ENCODE measurements at regions not wholly inside any gene's neighbourhood (a gene's known extent, or its start where the extent isn't known, plus 50 kb on each side); places are given as distances from the start of the nearest gene placed in this dataset.

DNA sequence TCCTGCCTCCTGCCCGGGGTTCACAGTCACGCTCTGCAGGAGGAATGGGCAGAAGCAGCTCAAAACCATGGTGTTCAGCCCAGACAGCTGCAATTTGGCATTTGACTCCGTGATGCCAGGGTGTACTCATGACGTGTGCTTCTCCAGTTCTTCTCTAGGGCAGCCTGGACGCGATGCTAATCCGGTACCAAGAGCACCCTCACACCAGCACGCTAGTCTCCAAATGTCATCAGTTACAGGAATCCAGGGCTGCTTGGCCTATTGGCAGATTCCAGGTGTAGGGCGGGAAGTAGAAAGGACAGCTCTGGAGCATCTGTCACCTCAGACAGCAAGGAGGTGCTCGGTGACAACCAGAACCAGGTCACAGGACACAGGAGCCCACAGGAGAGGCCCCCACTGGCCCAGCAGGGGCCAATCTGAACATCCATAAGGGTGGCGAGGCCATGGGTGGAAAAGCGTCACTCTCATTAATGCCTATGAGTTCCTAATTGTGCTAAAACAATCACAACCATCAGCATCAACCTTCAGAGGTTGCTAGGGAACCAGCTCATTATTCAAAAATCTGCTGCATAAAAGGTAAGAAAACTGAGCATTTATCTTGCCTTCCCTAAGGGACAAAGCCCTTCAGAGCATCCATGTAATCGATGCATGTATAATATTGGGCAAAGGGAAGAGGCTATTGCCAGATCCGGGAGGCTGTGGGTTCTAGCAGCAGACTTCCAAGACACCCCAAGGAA lies 241.9 kb upstream of the IRX4 start:
- Histone ChIP-seq H3K4me3 (replicated peaks in 1 of 3; ENCODE audit: insufficient read depth in 1 of 3, low read depth in 1 of 3, low read length in 3 of 3) (no peak overlapping the region), H3K9me3 (replicated peaks; ENCODE audit: control insufficient read depth, insufficient read depth, low read length) (peaks cover 2% of the 10 kb centered on the region), H3K4me2 (ENCODE audit: insufficient read depth, low read length) (no peak overlapping the region), H3K9me1 (replicated peaks; ENCODE audit: control insufficient read depth, extremely low read depth, insufficient read depth, low read length) (no peaks in the 10 kb centered on the region), H3K9ac (replicated peaks; ENCODE audit: extremely low read depth, insufficient read depth, low read length) (no peak overlapping the region), H3K36me3 (ENCODE audit: control insufficient read depth in 2 of 2, extremely low read depth in 1 of 2, insufficient read depth in 2 of 2, low read length in 2 of 2) (no peaks in the 10 kb centered on the region), H3K79me2 (ENCODE audit: control insufficient read depth, insufficient read depth, low read length) (no peaks in the 10 kb centered on the region), H4K20me1 (replicated peaks; ENCODE audit: control insufficient read depth, extremely low read depth, insufficient read depth, low read length) (no peaks in the 10 kb centered on the region), H3K27me3 (ENCODE audit: control insufficient read depth in 2 of 2, insufficient read depth in 2 of 2, low read length in 2 of 2) (no peaks in the 10 kb centered on the region), H2AFZ (ENCODE audit: low read depth, low read length) (no peak overlapping the region), H3K4me1 (ENCODE audit: control insufficient read depth, extremely low read depth, insufficient read depth, low read length) (no peaks in the 10 kb centered on the region), H3K27ac (ENCODE audit: insufficient read depth, low read depth, low read length) (no peak overlapping the region)
- FAIRE-seq (no peak), DNase-seq (ENCODE audit: low read depth, low spot score) (no peak)
- ChIA-PET CTCF (no interaction called here), POLR2A (no interaction called here)
- intact Hi-C loops (cut with micrococcal nuclease) (no loop called here), dilution Hi-C loops (cut with MboI; ENCODE audit: extremely low pct_ligation_motif_present, low sequenced_read_pairs) (no loop called here)
- TF ChIP-seq FOS (IDR thresholded peaks at IDR 0.05; ENCODE audit: borderline replicate concordance, insufficient read depth, low read length) (no peak), GATA2 (IDR thresholded peaks at IDR 0.05; ENCODE audit: insufficient read depth, insufficient read length, low read depth, low read length) (no peak), EZH2 (IDR thresholded peaks at IDR 0.05; ENCODE audit: borderline replicate concordance, low read depth, low read length, severe bottlenecking) (no peak), POLR2AphosphoS5 (IDR thresholded peaks at IDR 0.05; ENCODE audit: insufficient read depth, low read depth, low read length) (no peak)
- TF ChIP-seq, protein P1, sequence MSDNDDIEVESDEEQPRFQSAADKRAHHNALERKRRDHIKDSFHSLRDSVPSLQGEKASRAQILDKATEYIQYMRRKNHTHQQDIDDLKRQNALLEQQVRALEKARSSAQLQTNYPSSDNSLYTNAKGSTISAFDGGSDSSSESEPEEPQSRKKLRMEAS (IDR thresholded peaks at IDR 0.05; ENCODE audit: insufficient read depth, insufficient read length): no peak
- TF ChIP-seq, protein P2, sequence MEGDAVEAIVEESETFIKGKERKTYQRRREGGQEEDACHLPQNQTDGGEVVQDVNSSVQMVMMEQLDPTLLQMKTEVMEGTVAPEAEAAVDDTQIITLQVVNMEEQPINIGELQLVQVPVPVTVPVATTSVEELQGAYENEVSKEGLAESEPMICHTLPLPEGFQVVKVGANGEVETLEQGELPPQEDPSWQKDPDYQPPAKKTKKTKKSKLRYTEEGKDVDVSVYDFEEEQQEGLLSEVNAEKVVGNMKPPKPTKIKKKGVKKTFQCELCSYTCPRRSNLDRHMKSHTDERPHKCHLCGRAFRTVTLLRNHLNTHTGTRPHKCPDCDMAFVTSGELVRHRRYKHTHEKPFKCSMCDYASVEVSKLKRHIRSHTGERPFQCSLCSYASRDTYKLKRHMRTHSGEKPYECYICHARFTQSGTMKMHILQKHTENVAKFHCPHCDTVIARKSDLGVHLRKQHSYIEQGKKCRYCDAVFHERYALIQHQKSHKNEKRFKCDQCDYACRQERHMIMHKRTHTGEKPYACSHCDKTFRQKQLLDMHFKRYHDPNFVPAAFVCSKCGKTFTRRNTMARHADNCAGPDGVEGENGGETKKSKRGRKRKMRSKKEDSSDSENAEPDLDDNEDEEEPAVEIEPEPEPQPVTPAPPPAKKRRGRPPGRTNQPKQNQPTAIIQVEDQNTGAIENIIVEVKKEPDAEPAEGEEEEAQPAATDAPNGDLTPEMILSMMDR (IDR thresholded peaks at IDR 0.05; ENCODE audit: extremely low read depth in 1 of 2, insufficient read depth in 1 of 2, low read depth in 1 of 2, low read length in 2 of 2): no peak
- no TSS peak for BruUV-seq (replicated peaks)

Measured in endothelial cell of umbilical vein (primary cell).